Uterus (tissue), 2 donors: ENCODE measurements at regions not wholly inside any gene's neighbourhood (a gene's known extent, or its start where the extent isn't known, plus 50 kb on each side); places are given as distances from the start of the nearest gene placed in this dataset.

Source experiments
- CTCF ChIP-seq, 4 experiments: fragments of 200-600 bp in 2 of 4; fragments of 450-650 bp in 2 of 4; sonication (generic) in 2 of 4; IDR thresholded peaks; one replicate each; pipeline ENCODE4 v1.5.1; 2016 to 2019; ENCODE audit warnings: antibody characterized with exemption in 4 of 4, mild to moderate bottlenecking in 2 of 4, moderate library complexity in 1 of 4
- POLR2A ChIP-seq, 2 donors: fragments of 450-650 bp; IDR thresholded peaks; one replicate each; pipeline ENCODE4 v1.6.1; 2016; ENCODE audit warnings: antibody characterized with exemption in 2 of 2, mild to moderate bottlenecking in 1 of 2, moderate library complexity in 1 of 2

GRCh38 chr10:7491949-7492659 is 81.3 kb upstream of the SFMBT2 start:
- TF ChIP-seq CTCF (IDR thresholded peaks at IDR 0.05), result no peak
- TF ChIP-seq POLR2A (IDR thresholded peaks at IDR 0.05), result no peak
